SK-N-SH treated with all-trans-retinoic acid at 6 μM for 48 hours (cell line): ENCODE measurements at regions not wholly inside any gene's neighbourhood (a gene's known extent, or its start where the extent isn't known, plus 50 kb on each side); places are given as distances from the start of the nearest gene placed in this dataset.

Experiments used
- ATAC-seq: fragments of 200-7000 bp; cut with Tn5 transposase; 3 replicates; pipeline ENCODE4 v1.9.1; 2020; ENCODE audit warnings: mild to moderate bottlenecking, moderate library complexity
- ARNTL ChIP-seq: fragments of 450-650 bp; formaldehyde crosslinking; IDR thresholded peaks from 2 replicates; pipeline ENCODE4 v1.5.0; 2020; ENCODE audit warnings: low read depth, mild to moderate bottlenecking, moderate library complexity, borderline replicate concordance
- BACH2 ChIP-seq: fragments of 250-450 bp; sonication (Bioruptor Pico); IDR thresholded peaks from 2 replicates; pipeline ENCODE4 v1.9.0; 2021; ENCODE audit warnings: mild to moderate bottlenecking, borderline replicate concordance
- CREB5 ChIP-seq: fragments of 250-450 bp; sonication (Bioruptor Pico); IDR thresholded peaks from 2 replicates; pipeline ENCODE4 v1.5.1; 2020; ENCODE audit warnings: low read depth, mild to moderate bottlenecking, moderate library complexity
- ESRRG ChIP-seq: fragments of 250-450 bp; sonication (Bioruptor Pico); IDR thresholded peaks from 2 replicates; pipeline ENCODE4 v1.6.1; 2021; ENCODE audit warnings: mild to moderate bottlenecking
- GLIS3 ChIP-seq: fragments of 250-450 bp; sonication (Bioruptor Pico); IDR thresholded peaks from 2 replicates; pipeline ENCODE4 v1.5.0; 2020; ENCODE audit warnings: mild to moderate bottlenecking, moderate library complexity
- ISL1 ChIP-seq: fragments of 250-450 bp; sonication (Bioruptor Pico); IDR thresholded peaks from 2 replicates; pipeline ENCODE4 v2.1.2; 2022; ENCODE audit warnings: mild to moderate bottlenecking, moderate library complexity
- OSR1 ChIP-seq: fragments of 250-450 bp; sonication (Bioruptor Pico); IDR thresholded peaks from 2 replicates; pipeline ENCODE4 v1.8.0; 2022; ENCODE audit warnings: moderate library complexity, mild to moderate bottlenecking, inconsistent platforms
- PATZ1 ChIP-seq: fragments of 250-450 bp; sonication (Bioruptor Pico); IDR thresholded peaks from 2 replicates; pipeline ENCODE4 v1.8.0; 2020; ENCODE audit warnings: mild to moderate bottlenecking, moderate library complexity, borderline replicate concordance
- POU6F1 ChIP-seq: fragments of 250-450 bp; sonication (Bioruptor Pico); IDR thresholded peaks from 2 replicates; pipeline ENCODE4 v1.8.0; 2021; ENCODE audit warnings: low read depth, mild to moderate bottlenecking, moderate library complexity, borderline replicate concordance
- PPARA ChIP-seq: fragments of 250-450 bp; sonication (Bioruptor Pico); IDR thresholded peaks from 2 replicates; pipeline ENCODE4 v1.5.0; 2020; ENCODE audit warnings: mild to moderate bottlenecking, borderline replicate concordance
- RARB ChIP-seq: fragments of 250-450 bp; sonication (Bioruptor Pico); IDR thresholded peaks from 2 replicates; pipeline ENCODE4 v1.8.0; 2021; ENCODE audit warnings: mild to moderate bottlenecking, moderate library complexity
- SNAI2 ChIP-seq: fragments of 250-450 bp; sonication (Bioruptor Pico); IDR thresholded peaks from 2 replicates; pipeline ENCODE4 v1.5.0; 2020; ENCODE audit warnings: mild to moderate bottlenecking, moderate library complexity
- TCF4 ChIP-seq: fragments of 250-450 bp; sonication (Bioruptor Pico); IDR thresholded peaks from 2 replicates; pipeline ENCODE4 v1.8.0; 2021; ENCODE audit warnings: mild to moderate bottlenecking, moderate library complexity, borderline replicate concordance
- TOX ChIP-seq: fragments of 250-450 bp; sonication (Bioruptor Pico); IDR thresholded peaks from 2 replicates; pipeline ENCODE4 v1.8.0; 2021; ENCODE audit warnings: mild to moderate bottlenecking, moderate library complexity, borderline replicate concordance
- ZC3H10 ChIP-seq: fragments of 250-450 bp; sonication (Bioruptor Pico); IDR thresholded peaks from 2 replicates; pipeline ENCODE4 v1.5.1; 2021; ENCODE audit warnings: mild to moderate bottlenecking, moderate library complexity
- ZFP3 ChIP-seq: fragments of 250-450 bp; sonication (Bioruptor Pico); IDR thresholded peaks from 2 replicates; pipeline ENCODE4 v1.5.0; 2020; ENCODE audit warnings: mild to moderate bottlenecking, moderate library complexity
- ZFP30 ChIP-seq: fragments of 450-650 bp; formaldehyde crosslinking; IDR thresholded peaks from 2 replicates; pipeline ENCODE4 v1.5.0; 2022; ENCODE audit warnings: mild to moderate bottlenecking, moderate library complexity
- ZNF565 ChIP-seq: fragments of 450-650 bp; formaldehyde crosslinking; conservative IDR thresholded peaks from 2 replicates; pipeline ENCODE4 v1.5.0; 2020; ENCODE audit warnings: low read depth, mild to moderate bottlenecking, moderate library complexity
- ZNF70 ChIP-seq: fragments of 450-650 bp; formaldehyde crosslinking; IDR thresholded peaks from 2 replicates; pipeline ENCODE4 v1.5.0; 2020; ENCODE audit warnings: mild to moderate bottlenecking, moderate library complexity
- TF ChIP-seq, protein P1 (sequence below): fragments of 250-450 bp; sonication (Bioruptor Pico); IDR thresholded peaks from 2 replicates; pipeline ENCODE4 v1.5.0; 2020; ENCODE audit warnings: mild to moderate bottlenecking, moderate library complexity
- TF ChIP-seq, protein P2 (sequence below): fragments of 250-450 bp; sonication (Bioruptor Pico); IDR thresholded peaks from 2 replicates; pipeline ENCODE4 v1.5.1; 2021; ENCODE audit warnings: mild to moderate bottlenecking, moderate library complexity

DNA sequence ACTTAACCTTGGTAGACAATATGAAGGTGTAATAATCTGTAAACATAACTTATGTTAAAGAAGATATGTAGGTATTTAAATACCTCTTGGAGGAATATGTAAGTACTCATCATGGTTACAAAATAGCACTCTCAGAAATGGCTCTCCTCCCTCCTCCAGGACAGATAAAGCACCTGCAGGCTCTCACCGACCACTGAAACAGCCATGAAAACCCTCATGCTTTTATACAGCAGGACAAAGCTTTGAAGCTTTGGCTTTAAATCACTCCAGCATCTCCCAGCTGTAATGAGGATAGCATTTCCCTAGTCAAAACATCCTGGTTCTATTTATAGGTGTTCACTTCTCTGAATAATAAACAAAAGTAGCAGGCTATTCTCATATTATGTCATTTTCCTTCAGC lies 69.1 kb upstream of the PMFBP1 start (continued):
- TF ChIP-seq BACH2 (CRISPR knock-in tag): no peak
- TF ChIP-seq, protein P1, sequence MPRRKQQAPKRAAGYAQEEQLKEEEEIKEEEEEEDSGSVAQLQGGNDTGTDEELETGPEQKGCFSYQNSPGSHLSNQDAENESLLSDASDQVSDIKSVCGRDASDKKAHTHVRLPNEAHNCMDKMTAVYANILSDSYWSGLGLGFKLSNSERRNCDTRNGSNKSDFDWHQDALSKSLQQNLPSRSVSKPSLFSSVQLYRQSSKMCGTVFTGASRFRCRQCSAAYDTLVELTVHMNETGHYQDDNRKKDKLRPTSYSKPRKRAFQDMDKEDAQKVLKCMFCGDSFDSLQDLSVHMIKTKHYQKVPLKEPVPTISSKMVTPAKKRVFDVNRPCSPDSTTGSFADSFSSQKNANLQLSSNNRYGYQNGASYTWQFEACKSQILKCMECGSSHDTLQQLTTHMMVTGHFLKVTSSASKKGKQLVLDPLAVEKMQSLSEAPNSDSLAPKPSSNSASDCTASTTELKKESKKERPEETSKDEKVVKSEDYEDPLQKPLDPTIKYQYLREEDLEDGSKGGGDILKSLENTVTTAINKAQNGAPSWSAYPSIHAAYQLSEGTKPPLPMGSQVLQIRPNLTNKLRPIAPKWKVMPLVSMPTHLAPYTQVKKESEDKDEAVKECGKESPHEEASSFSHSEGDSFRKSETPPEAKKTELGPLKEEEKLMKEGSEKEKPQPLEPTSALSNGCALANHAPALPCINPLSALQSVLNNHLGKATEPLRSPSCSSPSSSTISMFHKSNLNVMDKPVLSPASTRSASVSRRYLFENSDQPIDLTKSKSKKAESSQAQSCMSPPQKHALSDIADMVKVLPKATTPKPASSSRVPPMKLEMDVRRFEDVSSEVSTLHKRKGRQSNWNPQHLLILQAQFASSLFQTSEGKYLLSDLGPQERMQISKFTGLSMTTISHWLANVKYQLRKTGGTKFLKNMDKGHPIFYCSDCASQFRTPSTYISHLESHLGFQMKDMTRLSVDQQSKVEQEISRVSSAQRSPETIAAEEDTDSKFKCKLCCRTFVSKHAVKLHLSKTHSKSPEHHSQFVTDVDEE (CRISPR knock-in tag): no peak
- TF ChIP-seq ZFP3 (CRISPR knock-in tag): no peak
- no peak for TF ChIP-seq GLIS3 (CRISPR knock-in tag)
- no peak for TF ChIP-seq OSR1 (CRISPR knock-in tag)
- TF ChIP-seq ZC3H10 (CRISPR knock-in tag): no peak
- TF ChIP-seq ARNTL (CRISPR knock-in tag): no peak

- no peak for ATAC-seq
- TF ChIP-seq OSR1 (CRISPR knock-in tag): no peak
- no peak for TF ChIP-seq PPARA (CRISPR knock-in tag)
- no peak for TF ChIP-seq BACH2 (CRISPR knock-in tag)
- TF ChIP-seq ZFP30 (CRISPR knock-in tag): no peak
Measured at GRCh38 chr16:72240466-72240865, 68.5 kb upstream of the PMFBP1 start.

GRCh38 chr16:72236866-72237265 lies 64.9 kb upstream of the PMFBP1 start:
- TF ChIP-seq ZFP30 (CRISPR knock-in tag) (no peak), BACH2 (CRISPR knock-in tag) (no peak)
- no peak for ATAC-seq

DNA sequence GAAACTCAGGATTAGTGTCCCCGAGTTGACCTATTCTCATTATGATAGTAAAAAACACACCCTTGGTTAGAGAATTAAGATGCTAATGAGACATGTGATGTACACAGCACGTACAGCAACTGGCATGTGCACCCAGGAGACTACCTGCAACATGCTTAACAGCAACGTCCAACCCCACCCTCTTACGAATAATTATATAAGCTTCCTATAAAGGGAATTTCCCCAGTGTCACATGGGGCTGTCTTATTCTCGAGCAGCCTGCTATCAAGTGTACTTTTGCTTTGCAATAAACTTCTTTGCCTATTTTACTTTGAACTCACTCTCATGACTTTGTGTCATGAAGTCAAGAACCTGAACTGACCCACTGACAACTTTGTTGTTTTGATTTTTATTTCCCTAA lies 62.4 kb upstream of the PMFBP1 start:
- TF ChIP-seq OSR1 (CRISPR knock-in tag): no peak
- no peak for TF ChIP-seq ZNF565 (CRISPR knock-in tag)
- no peak for TF ChIP-seq BACH2 (CRISPR knock-in tag)
- TF ChIP-seq ISL1 (CRISPR knock-in tag): no peak
- TF ChIP-seq ZFP30 (CRISPR knock-in tag): no peak
- no peak for TF ChIP-seq SNAI2 (CRISPR knock-in tag)
- TF ChIP-seq POU6F1 (CRISPR knock-in tag): no peak
- TF ChIP-seq GLIS3 (CRISPR knock-in tag): no peak
- no peak for TF ChIP-seq RARB (CRISPR knock-in tag)
- TF ChIP-seq TOX: no peak
- no peak for TF ChIP-seq ZNF70 (CRISPR knock-in tag)
- TF ChIP-seq PATZ1 (CRISPR knock-in tag): no peak
- no peak for TF ChIP-seq CREB5 (CRISPR knock-in tag)
- TF ChIP-seq, protein P2, sequence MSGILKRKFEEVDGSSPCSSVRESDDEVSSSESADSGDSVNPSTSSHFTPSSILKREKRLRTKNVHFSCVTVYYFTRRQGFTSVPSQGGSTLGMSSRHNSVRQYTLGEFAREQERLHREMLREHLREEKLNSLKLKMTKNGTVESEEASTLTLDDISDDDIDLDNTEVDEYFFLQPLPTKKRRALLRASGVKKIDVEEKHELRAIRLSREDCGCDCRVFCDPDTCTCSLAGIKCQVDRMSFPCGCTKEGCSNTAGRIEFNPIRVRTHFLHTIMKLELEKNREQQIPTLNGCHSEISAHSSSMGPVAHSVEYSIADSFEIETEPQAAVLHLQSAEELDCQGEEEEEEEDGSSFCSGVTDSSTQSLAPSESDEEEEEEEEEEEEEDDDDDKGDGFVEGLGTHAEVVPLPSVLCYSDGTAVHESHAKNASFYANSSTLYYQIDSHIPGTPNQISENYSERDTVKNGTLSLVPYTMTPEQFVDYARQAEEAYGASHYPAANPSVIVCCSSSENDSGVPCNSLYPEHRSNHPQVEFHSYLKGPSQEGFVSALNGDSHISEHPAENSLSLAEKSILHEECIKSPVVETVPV: no peak
- TF ChIP-seq, protein P1 (CRISPR knock-in tag): no peak
- TF ChIP-seq ARNTL (CRISPR knock-in tag): no peak
- no peak for TF ChIP-seq PPARA (CRISPR knock-in tag)
- TF ChIP-seq TCF4 (CRISPR knock-in tag): no peak
- no peak for TF ChIP-seq ESRRG (CRISPR knock-in tag)
- no peak for TF ChIP-seq ZFP3 (CRISPR knock-in tag)
- no peak for ATAC-seq
